ENCODE measurements at regions not wholly inside any gene's neighbourhood (a gene's known extent, or its start where the extent isn't known, plus 50 kb on each side); places are given as distances from the start of the nearest gene placed in this dataset.

GRCh38 chrX:26559855-26560254 lies 343.9 kb downstream of the MAGEB5 start:
- TF ChIP-seq, protein P1, sequence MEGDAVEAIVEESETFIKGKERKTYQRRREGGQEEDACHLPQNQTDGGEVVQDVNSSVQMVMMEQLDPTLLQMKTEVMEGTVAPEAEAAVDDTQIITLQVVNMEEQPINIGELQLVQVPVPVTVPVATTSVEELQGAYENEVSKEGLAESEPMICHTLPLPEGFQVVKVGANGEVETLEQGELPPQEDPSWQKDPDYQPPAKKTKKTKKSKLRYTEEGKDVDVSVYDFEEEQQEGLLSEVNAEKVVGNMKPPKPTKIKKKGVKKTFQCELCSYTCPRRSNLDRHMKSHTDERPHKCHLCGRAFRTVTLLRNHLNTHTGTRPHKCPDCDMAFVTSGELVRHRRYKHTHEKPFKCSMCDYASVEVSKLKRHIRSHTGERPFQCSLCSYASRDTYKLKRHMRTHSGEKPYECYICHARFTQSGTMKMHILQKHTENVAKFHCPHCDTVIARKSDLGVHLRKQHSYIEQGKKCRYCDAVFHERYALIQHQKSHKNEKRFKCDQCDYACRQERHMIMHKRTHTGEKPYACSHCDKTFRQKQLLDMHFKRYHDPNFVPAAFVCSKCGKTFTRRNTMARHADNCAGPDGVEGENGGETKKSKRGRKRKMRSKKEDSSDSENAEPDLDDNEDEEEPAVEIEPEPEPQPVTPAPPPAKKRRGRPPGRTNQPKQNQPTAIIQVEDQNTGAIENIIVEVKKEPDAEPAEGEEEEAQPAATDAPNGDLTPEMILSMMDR (IDR thresholded peaks at IDR 0.05) = no peak
- TF ChIP-seq ZFX (IDR thresholded peaks at IDR 0.05; ENCODE audit: borderline replicate concordance) = no peak
